ENCODE measurements at regions not wholly inside any gene's neighbourhood (a gene's known extent, or its start where the extent isn't known, plus 50 kb on each side); places are given as distances from the start of the nearest gene placed in this dataset.
"Not testable (repeated sequence)": the region's sequence is repeated elsewhere in the genome, so short reads cannot be mapped to it uniquely, and the experiment has no call there.

GRCh38 chr3:75296858-75297257, 367.3 kb upstream of the FRG2C start:
- TF ChIP-seq CTCF (IDR thresholded peaks at IDR 0.05; ENCODE audit: insufficient read depth, low read length, poor library complexity, severe bottlenecking), result no peak
- no peak for DNase-seq (ENCODE audit: extremely low read depth, insufficient read length)
- Histone ChIP-seq H3K36me3 (ENCODE audit: control insufficient read depth, insufficient read depth, low read length) (no peaks in the 10 kb centered on the region), H3K4me3 (replicated peaks; ENCODE audit: low read depth, low read length) (no peak overlapping the region), H3K27me3 (replicated peaks; ENCODE audit: control insufficient read depth, insufficient read depth, low read length) (no peaks in the 10 kb centered on the region)

GRCh38 chr3:75300606-75301005, 363.5 kb upstream of the FRG2C start:
- no peak for DNase-seq (ENCODE audit: extremely low read depth, insufficient read length)
- Histone ChIP-seq H3K4me3 (replicated peaks; ENCODE audit: low read depth, low read length) (no peak overlapping the region), H3K27me3 (replicated peaks; ENCODE audit: control insufficient read depth, insufficient read depth, low read length) (no peaks in the 10 kb centered on the region), H3K36me3 (ENCODE audit: control insufficient read depth, insufficient read depth, low read length) (no peaks in the 10 kb centered on the region)
- no peak for TF ChIP-seq CTCF (IDR thresholded peaks at IDR 0.05; ENCODE audit: insufficient read depth, low read length, poor library complexity, severe bottlenecking)

- H3K4me3 ChIP-seq (replicated peaks; ENCODE audit: low read depth, low read length); H3K36me3 ChIP-seq (ENCODE audit: control insufficient read depth, insufficient read depth, low read length); DNase-seq (ENCODE audit: extremely low read depth, insufficient read length); H3K27me3 ChIP-seq (replicated peaks; ENCODE audit: control insufficient read depth, insufficient read depth, low read length): not testable (repeated sequence)
Measured at GRCh38 chr3:75301050-75301449, 363.1 kb upstream of the FRG2C start.

- DNase-seq (ENCODE audit: extremely low read depth, insufficient read length), result no peak
- Histone ChIP-seq H3K36me3 (ENCODE audit: control insufficient read depth, insufficient read depth, low read length) (no peaks in the 10 kb centered on the region), H3K4me3 (replicated peaks; ENCODE audit: low read depth, low read length) (no peak overlapping the region), H3K27me3 (replicated peaks; ENCODE audit: control insufficient read depth, insufficient read depth, low read length) (no peaks in the 10 kb centered on the region)
- no peak for TF ChIP-seq CTCF (IDR thresholded peaks at IDR 0.05; ENCODE audit: insufficient read depth, low read length, poor library complexity, severe bottlenecking)
Measured at GRCh38 chr3:75303741-75304140, 360.4 kb upstream of the FRG2C start.

- no peak for TF ChIP-seq CTCF (IDR thresholded peaks at IDR 0.05; ENCODE audit: insufficient read depth, low read length, poor library complexity, severe bottlenecking)
- Histone ChIP-seq H3K36me3 (ENCODE audit: control insufficient read depth, insufficient read depth, low read length) (no peaks in the 10 kb centered on the region), H3K27me3 (replicated peaks; ENCODE audit: control insufficient read depth, insufficient read depth, low read length) (no peaks in the 10 kb centered on the region; the same call in 1 of the 2 replicates), H3K4me3 (replicated peaks; ENCODE audit: low read depth, low read length) (no peak overlapping the region)
- DNase-seq (ENCODE audit: extremely low read depth, insufficient read length), result no peak
Measured at GRCh38 chr3:75305901-75306300, 358.2 kb upstream of the FRG2C start.

GRCh38 chr3:75311306-75311705, 352.8 kb upstream of the FRG2C start:
- not testable (repeated sequence) for H3K27me3 ChIP-seq (replicated peaks; ENCODE audit: control insufficient read depth, insufficient read depth, low read length); H3K4me3 ChIP-seq (replicated peaks; ENCODE audit: low read depth, low read length); H3K36me3 ChIP-seq (ENCODE audit: control insufficient read depth, insufficient read depth, low read length); DNase-seq (ENCODE audit: extremely low read depth, insufficient read length)

GRCh38 chr3:75312469-75312868, 351.7 kb upstream of the FRG2C start:
- not testable (repeated sequence) for H3K27me3 ChIP-seq (replicated peaks; ENCODE audit: control insufficient read depth, insufficient read depth, low read length); H3K4me3 ChIP-seq (replicated peaks; ENCODE audit: low read depth, low read length); DNase-seq (ENCODE audit: extremely low read depth, insufficient read length); H3K36me3 ChIP-seq (ENCODE audit: control insufficient read depth, insufficient read depth, low read length)

GRCh38 chr3:75319776-75320175, 344.4 kb upstream of the FRG2C start:
- H3K27me3 ChIP-seq (replicated peaks; ENCODE audit: control insufficient read depth, insufficient read depth, low read length); H3K36me3 ChIP-seq (ENCODE audit: control insufficient read depth, insufficient read depth, low read length); H3K4me3 ChIP-seq (replicated peaks; ENCODE audit: low read depth, low read length); DNase-seq (ENCODE audit: extremely low read depth, insufficient read length): not testable (repeated sequence)
